Kidney capillary endothelial cell (primary cell): ENCODE measurements at regions not wholly inside any gene's neighbourhood (a gene's known extent, or its start where the extent isn't known, plus 50 kb on each side); places are given as distances from the start of the nearest gene placed in this dataset.
"Not testable (repeated sequence)": the region's sequence is repeated elsewhere in the genome, so short reads cannot be mapped to it uniquely, and the experiment has no call there.

Source experiments
- DNase-seq: peaks from one replicate; pipeline ENCODE4 v3.0.0-alpha.2; 2018; ENCODE audit warnings: low spot score

DNA sequence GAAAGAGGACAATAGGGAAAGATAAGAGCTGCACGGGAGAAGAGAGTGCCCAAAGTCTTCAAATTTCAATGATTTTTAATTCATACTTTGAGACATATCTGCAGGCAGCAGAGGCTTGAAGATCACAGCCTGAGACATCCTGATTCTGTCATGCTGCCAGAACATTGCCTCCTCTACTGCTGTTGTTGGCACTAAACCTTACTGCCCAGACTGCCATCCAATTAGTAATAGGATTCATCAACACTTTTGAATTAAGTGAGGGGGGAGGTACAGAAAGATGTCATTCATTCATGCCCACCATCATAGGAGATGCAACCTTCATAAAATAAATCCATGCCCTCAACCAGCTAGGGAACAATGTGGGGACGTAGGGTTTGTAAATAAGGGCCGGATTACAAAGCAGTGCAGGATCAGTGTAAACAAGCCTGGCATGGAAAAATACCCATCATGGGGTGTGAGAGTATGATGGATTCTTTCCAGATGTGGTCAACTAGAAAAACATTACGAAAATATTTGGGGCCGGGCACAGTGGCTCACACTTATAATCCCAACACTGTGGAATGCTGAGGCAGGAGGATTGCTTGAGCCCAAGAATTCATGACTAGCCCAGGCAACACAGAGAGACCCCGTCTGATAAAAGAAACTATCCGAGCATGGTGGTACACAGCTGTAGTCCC is 122.1 kb upstream of the DAPK1 start:
- DNase-seq: no peak

DNA sequence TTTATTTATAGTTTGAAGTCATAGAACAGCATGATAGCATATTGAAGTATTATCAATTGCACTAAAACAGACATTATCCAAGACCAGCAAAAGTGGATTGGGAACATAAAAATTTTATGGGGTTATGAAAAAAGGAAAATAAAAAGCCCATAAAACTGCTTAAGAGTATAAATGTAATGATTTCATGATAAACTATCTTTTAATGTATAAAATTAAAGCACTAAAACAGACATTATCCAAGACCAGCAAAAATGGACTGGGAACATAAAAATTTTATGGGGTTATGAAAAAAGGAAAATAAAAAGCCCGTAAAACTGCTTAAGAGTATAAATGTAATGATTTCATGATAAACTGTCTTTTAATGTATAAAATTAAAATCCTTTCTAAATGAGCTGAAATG is 119.0 kb upstream of the DAPK1 start:
- DNase-seq: no peak

- no peak for DNase-seq
Measured at GRCh38 chr9:87379300-87379699, 118.4 kb upstream of the DAPK1 start.

DNA sequence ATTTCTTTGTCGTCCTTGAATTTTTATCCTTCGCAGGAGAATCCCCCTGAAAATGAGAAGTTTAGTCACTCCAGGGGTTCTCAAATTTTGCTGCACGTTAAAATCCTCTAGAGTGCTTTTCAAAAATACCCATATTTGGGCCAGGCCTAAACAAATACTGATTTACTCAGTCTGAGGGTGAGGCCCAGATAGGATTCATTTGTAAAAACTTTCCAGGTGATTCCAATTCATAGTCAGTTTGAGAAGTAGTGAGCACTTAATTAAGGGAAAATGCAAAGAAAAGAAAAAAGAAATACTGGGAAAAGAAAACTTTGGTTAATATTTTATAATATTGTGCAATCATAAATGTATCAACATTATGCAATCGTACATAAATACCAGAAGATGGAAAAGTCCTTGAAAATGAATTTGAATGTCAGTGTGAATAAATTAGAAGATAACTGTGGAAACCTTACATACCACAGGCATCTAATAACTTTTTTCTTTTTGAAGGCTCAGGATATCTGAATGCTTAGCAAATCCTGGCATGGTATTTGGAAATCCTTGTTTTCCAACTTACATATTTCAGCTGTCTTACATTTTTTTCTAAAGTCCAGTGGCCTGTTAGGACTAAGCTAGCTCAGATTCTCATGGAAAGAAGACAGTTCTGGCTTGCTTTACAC is 116.5 kb upstream of the DAPK1 start:
- no peak for DNase-seq

DNA sequence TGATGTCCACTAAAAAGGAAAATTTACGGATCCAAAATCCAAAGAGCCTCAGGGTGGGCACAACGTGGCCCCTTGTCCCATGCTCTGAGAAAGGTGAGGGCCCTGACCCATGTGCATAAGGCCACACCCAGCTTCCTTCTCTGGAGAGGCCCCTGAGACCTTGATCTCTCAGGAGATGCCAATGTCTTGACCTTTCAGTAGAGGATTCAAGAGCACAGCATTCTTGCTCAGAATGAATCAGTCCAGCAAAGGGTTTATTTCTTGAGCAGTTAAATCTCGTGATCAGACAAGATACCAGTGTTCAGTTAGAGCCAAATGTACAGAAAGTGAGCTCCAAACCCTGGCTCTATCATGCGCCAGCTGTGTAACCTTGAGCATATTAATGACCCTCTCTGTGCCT is 115.9 kb upstream of the DAPK1 start:
- no peak for DNase-seq

GRCh38 chr9:87382900-87383299 is 114.8 kb upstream of the DAPK1 start:
- no peak for DNase-seq

GRCh38 chr9:87383344-87384150 is 114.1 kb upstream of the DAPK1 start:
- DNase-seq: no peak

- no peak for DNase-seq
Measured at GRCh38 chr9:87386490-87387025, 111.1 kb upstream of the DAPK1 start.

- no peak for DNase-seq
Measured at GRCh38 chr9:87387351-87388011, 110.2 kb upstream of the DAPK1 start.

GRCh38 chr9:87388708-87389107 is 109.0 kb upstream of the DAPK1 start:
- not testable (repeated sequence) for DNase-seq

- DNase-seq: no peak
Measured at GRCh38 chr9:87389936-87390335, 107.7 kb upstream of the DAPK1 start.

DNA sequence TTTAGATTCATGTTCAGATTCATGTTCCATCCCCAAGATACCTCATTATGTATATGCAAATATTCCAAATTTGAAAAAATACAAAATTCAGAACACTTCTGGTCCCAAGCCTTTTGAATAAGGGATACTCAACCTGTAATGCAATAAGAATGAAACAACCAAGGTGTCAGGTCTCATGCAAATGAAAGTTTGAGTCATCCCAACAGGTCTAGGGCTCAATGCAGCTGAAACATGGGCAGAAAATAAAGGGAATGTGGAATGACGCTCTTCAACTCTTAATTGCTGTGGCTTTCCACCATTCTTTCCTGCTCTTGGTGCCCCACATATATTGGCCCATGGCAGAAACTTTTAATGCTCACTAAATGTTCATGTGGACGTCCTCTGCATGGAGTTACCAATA is 107.3 kb upstream of the DAPK1 start:
- DNase-seq: no peak

- no peak for DNase-seq
Measured at GRCh38 chr9:87392086-87392485, 105.6 kb upstream of the DAPK1 start.

GRCh38 chr9:87393706-87394230 is 103.9 kb upstream of the DAPK1 start:
- no peak for DNase-seq

GRCh38 chr9:87395804-87396479 is 101.7 kb upstream of the DAPK1 start:
- no peak for DNase-seq

DNA sequence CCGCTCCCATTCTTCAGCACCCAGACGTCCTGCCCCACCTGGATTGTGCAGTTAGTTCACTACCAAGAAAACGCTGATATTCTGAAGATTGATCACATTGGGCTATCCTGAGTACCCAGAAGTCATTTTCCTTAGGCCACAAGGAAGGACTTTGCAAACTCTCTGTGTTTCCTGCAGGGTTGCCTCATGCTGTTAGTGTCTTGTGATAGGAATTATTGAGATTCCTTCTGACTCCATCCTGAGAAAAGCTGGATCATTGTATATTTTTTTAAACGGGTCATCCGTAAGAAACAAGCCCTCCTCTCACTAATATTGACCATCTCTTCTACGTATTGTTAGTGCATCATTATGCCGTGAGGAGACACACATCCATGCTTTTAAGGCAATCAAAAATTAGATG is 96.0 kb upstream of the DAPK1 start:
- DNase-seq: no peak

DNA sequence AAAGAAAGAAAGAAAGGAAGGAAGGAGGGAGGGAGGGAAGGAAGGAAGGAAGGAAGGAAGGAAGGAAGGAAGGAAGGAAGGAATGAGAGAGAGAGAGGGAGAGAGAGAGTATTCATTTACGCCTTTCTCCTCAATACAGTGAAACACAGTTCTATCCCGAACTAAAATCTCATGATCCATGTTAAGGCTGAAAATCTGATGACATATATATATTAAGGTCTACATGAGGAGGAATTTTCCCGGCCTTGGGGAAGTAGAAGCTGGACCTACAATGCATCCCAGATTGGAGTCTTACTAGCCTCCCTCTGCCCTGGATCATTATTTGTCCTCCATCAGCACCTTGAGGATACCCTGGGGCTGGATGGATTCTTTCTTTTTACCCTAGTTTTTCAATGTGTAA is 95.1 kb upstream of the DAPK1 start:
- DNase-seq: no peak

DNA sequence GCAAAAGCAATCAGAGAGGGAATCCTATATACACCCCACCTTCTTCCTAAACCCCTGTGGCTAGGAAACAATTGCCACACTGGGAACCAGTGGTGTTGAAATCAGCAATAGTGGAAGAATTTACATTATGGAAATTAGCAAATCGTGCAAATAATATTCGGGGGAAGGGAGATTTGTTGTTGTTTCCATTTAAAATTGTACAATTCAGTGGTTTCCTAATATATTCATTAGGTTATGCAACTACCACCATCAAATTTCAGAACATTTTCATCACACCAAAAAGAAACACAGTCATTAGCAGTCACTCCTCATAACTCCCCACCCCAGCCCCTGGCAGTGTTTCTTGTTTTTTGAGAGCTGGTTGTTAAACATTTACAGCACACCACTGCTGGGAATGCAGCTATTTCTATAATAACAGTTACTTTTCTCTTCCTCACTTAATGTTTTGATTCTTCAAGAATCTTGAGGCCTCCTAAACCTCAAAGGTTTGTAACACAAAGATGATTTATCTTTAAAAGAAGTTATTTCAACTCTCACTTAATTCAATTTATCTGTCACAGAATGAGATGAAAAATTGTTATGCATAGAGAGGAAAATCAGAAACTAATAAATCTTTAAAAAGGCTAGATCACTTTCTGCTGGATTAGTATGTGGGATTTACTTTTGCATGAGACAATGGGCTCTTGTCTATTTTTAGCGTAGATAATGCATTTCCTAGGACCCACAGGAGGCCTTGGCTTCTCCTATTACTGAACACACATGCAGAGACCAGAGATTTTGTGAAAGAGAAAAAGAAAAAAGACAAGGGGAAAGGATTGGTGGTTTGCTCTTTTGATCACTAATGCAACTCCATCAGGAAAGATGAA is 91.8 kb upstream of the DAPK1 start:
- no peak for DNase-seq

GRCh38 chr9:87406543-87407166 is 91.0 kb upstream of the DAPK1 start:
- DNase-seq: no peak
